Fibroblast of skin of right biceps (primary cell): ENCODE measurements at regions not wholly inside any gene's neighbourhood (a gene's known extent, or its start where the extent isn't known, plus 50 kb on each side); places are given as distances from the start of the nearest gene placed in this dataset.
A peak's percentile ranks its signal among the peaks of the same experiment; 100 is the strongest.
"Not testable (repeated sequence)": the region's sequence is repeated elsewhere in the genome, so short reads cannot be mapped to it uniquely, and the experiment has no call there.

Experiments
- DNase-seq: peaks from one replicate; pipeline ENCODE4 v3.0.0-alpha.2; 2013

DNA sequence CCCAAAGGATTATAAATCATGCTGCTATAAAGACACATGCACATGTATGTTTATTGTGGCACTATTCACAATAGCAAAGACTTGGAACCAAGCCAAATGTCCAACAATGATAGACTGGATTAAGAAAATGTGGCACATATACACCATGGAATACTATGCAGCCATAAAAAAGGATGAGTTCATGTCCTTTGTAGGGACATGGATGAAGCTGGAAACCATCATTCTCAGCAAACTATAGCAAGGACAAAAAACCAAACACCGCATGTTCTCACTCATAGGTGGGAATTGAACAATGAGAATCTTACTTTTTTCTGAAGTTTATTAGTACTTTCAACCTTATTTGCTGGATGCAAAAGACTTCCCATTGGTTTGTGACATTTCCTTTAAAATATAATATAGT, 101.0 kb upstream of the TBX18 start:
- not testable (repeated sequence) for DNase-seq

- DNase-seq, result no peak
These were observed 98.4 kb upstream of the TBX18 start for GRCh38 chr6:84862843-84863242.

- DNase-seq, result peak; percentile 44
These were observed 96.5 kb upstream of the TBX18 start for GRCh38 chr6:84860920-84861319.

- peak; percentile 15 for DNase-seq
These were observed 96.1 kb upstream of the TBX18 start for GRCh38 chr6:84860509-84860908.

DNA sequence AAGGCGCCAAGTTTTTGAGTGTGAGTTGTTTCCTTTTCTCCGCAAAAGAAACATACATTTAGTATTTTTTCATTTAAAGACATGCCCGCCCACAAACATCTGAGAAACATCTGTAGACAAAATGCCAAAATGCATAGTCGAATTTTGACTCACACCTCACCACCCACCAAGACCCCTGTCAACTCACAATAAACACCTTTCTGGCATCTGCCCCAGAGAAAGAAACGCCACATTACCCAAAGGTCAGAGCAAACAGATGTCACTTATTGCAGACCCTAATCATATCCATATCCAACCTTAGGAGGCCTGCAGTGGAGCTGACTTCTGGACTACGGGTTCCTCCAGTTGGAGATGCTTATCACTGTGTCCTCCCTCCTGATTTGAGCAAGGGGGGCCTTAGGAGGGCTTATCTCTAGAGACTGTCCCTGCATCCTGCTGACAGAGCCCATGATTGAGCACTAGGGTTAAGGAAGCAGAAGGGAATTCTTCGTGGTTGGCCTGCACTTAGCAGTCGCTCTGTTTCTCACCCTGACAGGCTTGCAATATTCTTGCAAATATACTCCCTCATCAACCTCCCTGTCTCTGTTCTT, 90.5 kb upstream of the TBX18 start:
- peak; percentile 43 for DNase-seq

DNA sequence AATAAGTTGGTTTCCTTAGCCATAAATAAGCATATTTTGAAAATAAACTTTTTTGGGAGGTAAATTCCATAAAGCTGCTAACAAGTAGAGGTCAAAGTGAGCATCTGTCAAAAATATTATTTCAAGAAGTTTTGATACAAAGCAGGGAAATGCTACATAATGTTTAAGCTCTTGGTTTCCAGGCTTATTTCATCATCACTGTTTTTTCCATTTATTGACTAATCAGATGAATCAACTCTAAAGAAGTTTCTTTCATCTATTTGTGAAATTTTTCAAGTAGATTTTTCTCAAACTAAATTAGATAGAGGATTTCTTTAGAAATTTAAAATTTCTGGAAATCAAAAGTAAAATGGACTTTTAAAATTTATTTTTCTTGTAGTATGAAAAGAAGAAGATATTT, 89.5 kb upstream of the TBX18 start:
- peak; percentile 12 for DNase-seq

DNA sequence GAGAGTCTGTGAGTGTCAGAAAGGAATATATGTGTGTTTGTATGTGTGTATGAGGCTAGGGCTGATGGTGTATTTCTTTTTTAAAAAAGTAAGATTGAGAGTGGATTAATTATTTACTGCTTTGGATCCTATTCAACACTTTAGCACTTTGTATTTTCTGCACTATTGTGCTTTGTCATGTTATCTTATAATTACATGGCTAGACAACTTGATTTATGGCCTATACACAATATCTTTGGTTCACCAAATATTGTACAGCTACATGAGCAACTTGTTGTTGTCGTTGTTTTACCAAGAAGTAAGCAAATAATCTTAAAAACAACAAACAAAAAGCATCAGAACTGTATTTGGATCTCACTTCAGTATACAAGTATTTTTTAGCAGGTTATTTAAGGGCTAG, 84.6 kb upstream of the TBX18 start:
- DNase-seq, result no peak

DNA sequence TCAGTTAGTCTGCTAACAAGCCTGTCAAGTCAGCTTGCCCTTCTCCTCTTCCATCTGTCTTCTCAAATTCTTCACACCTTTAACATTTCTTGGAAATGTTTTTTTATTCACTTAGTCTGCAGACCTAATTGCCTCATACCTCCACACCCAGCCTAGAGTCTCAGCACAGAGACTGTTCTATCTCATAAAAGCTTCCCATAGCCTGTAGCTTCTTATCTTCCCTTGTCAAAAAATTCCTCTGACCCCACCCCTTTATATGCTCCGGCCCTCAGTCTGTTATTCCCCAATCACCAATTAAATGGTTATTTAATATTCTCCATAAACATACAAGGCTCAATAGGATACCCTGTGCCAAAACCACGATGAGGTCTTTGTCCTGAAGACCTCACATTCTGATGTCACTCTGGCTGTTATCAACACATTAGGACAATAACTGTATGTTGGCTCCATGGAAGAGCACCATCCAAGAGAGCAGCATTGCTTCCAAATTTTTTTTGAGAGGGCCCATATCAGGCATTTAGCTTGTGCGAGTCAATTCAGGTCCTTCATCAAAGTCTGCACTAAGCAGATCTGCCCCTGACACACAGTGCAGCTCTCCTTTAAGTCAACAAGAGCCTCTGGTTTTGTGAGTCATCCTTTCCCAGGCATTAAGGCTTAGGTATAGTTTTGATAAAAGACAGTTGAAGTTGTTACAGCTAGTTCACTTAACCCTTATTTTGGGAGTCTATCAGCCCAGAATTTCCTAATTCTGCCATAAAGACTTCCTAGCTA, 83.2 kb upstream of the TBX18 start:
- peak; percentile 74 for DNase-seq

GRCh38 chr6:84842525-84843166, 78.2 kb upstream of the TBX18 start:
- DNase-seq, result peak; percentile 16

DNA sequence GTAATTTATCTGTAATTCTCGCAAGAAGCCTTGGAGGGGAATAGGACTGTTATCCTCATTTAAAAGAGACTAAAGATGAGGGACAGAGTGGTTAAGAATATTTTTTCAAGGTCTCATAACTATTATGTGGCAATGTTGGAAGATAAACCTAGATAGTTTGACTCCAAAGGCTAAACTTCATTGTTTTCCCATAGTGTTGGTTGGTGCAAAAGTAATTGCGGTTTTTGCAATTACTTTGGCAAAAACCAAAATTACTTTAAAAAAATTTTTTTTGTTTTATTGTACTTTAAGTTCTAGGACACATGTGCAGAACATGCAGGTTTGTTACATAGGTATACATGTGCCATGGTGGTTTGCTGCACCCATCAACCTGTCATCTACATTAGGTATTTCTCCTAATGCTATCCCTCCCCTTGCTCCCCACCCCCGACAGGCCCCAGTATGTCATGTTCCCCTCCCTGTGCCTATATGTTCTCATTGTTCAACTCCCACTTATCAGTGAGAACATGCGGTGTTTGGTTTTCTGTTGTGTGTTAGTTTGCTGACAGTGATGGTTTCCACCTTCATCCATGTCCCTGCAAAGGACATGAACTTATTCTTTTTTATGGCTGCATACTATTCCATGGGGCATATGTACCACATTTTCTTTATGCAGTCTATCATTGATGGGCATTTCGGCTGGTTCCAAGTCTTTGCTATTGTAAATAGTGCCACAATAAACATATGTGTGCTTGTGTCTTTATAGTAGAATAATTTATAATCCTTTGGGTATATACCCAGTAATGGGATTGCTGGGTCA, 72.9 kb upstream of the TBX18 start:
- not testable (repeated sequence) for DNase-seq

DNA sequence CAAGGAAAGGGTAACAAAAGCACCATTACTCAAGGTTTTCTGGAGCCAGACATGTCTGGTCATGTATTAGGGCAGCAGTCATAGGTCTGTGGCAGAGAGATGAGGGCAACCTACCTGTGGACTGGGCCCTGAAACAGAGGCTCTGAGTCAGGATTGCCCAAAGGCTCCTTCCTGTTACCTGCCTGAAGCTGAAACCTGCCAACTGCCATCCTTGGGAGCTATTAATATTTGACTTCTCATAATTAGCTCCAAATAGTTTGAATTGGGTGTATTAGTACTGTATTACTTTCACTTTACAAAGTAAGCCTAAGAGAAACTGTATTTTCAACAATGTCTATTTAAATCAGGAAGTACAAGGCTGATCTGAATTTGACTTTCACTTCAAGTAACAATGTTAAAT, 72.0 kb upstream of the TBX18 start:
- no peak for DNase-seq

- DNase-seq, result no peak
These were observed 70.9 kb upstream of the TBX18 start for GRCh38 chr6:84835340-84835739.

GRCh38 chr6:84831924-84832323, 67.5 kb upstream of the TBX18 start:
- DNase-seq, result not testable (repeated sequence)

DNA sequence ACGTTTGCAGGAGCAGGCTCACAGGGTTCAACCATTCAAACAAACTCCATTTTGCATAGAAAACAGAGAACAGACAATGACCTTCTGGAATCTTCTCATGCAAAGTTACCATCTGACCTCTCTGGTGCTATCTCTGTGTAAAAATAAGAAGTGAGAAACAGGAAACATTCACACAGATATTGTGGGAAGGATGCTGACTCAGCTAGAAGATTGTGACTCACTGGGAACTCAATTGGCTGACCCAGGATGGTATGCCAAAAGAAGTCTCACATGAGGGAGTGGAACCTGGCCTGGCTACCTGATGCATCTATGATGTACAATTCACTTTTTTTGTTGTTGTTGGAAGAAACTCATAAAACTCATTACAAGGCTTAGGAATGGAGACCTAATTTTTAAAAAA, 61.1 kb upstream of the TBX18 start:
- DNase-seq, result peak; percentile 78

GRCh38 chr6:84821314-84821713, 56.9 kb upstream of the TBX18 start:
- DNase-seq, result not testable (repeated sequence)

DNA sequence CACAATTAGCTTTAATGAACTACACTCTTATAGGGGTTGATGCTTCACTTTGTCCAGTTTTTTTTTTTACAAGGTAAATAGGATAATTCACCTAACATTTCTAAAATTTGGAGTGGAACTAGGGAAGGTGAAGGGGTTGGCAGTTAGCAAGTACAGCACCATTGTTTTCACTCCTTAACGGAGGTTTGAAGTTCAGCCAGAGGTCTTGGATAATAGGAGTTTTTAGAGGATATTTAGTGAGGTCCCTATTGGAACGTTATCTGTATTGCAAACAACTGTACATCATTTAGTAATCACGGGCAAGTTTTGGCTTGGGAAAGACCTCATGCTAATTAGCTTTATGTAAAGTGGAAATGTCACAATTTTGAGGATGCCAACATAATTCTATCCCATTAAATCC, 52.3 kb upstream of the TBX18 start:
- DNase-seq, result no peak

DNA sequence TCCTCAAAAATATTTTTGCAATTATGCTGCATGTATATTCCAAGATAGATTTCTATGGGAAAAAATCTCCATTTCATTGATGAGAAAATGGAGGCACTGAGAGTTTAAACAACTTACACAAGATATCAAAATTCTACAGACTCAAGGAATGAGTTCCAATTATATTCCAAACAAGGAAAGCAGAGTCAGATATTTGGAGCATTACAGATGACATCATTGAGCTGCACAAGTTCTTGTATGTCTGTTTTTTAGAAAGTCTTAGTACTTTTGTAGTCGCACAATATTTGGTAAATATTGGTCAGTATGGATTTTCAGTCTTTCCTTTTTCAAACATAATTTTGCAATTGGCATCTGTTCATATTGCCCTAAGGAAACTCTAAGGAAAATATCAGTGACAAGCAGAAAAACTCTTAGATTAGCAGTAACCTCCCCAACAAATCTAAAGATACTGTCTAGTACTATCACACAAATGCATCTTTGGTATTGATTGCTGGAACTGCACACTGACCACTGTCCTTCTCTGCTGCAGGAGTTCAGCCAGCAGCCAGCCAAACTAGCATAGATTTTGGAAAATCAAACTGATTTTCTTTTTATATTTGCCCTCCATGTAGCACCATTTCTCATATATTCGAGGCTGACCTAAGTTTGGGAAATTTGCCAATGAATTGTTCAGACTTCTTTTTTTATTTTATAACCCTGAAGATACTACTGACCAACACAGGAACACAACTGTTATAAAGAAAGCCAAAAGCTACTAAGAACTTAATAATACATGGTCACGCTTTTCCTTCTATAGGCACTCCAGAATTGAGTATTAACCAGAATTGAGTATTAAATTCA, 51.7 kb upstream of the TBX18 start:
- no peak for DNase-seq
